Small intestine (tissue), 7 donors: ENCODE measurements at regions not wholly inside any gene's neighbourhood (a gene's known extent, or its start where the extent isn't known, plus 50 kb on each side); places are given as distances from the start of the nearest gene placed in this dataset.

Source experiments
- DNase-seq, 2 donors: peaks; one replicate each; pipeline versions ENCODE4 v3.0.0 to v3.0.0-alpha.2; 2013
- FAIRE-seq: peaks from 2 replicates; lab custom pipeline; 2012; peaks lifted over from hg19 to GRCh38; lab: Jason Lieb, UNC
- H3K27ac ChIP-seq, 3 donors: one replicate each; pipeline ENCODE4 v1.5.1; 2013; ENCODE audit warnings: low read length in 2 of 3, mild to moderate bottlenecking in 2 of 3, control low read depth in 1 of 3, inconsistent platforms in 1 of 3, low read depth in 1 of 3, moderate library complexity in 1 of 3
- H3K27me3 ChIP-seq, 3 donors: one replicate each; pipeline ENCODE4 v1.6.1; 2013; ENCODE audit warnings: low read length in 3 of 3, inconsistent platforms in 1 of 3; ENCODE audit not compliant: control insufficient read depth in 3 of 3, insufficient read depth in 3 of 3
- H3K36me3 ChIP-seq, 3 donors: one replicate each; pipeline ENCODE4 v1.6.1; 2013; ENCODE audit warnings: low read length in 3 of 3, inconsistent platforms in 1 of 3, low read depth in 1 of 3, mild to moderate bottlenecking in 1 of 3, moderate library complexity in 1 of 3; ENCODE audit not compliant: control insufficient read depth in 3 of 3, insufficient read depth in 2 of 3
- H3K4me1 ChIP-seq, 3 donors: one replicate each; pipeline ENCODE4 v1.6.1; 2013; ENCODE audit warnings: low read length in 2 of 3, inconsistent platforms in 1 of 3, low read depth in 1 of 3, mild to moderate bottlenecking in 1 of 3, moderate library complexity in 1 of 3; ENCODE audit not compliant: control insufficient read depth in 3 of 3, insufficient read depth in 2 of 3
- H3K4me3 ChIP-seq, 3 donors: one replicate each; pipeline ENCODE4 v1.5.1; 2013; ENCODE audit warnings: low read length in 3 of 3, control low read depth in 1 of 3, inconsistent platforms in 1 of 3, low read depth in 1 of 3, mild to moderate bottlenecking in 1 of 3, moderate library complexity in 1 of 3
- H3K9me3 ChIP-seq, 2 donors: one replicate each; pipeline ENCODE4 v1.6.1; 2013; ENCODE audit warnings: low read depth in 1 of 2, low read length in 1 of 2; ENCODE audit not compliant: control insufficient read depth in 2 of 2, insufficient read depth in 1 of 2
- WGBS, 3 donors: extraction: QIAGEN DNeasy Blood & Tissue Kit; methylation state at CpG; one replicate each; pipeline ENCODE4 v1.1.7; 2013; 5-methylcytosine and 5-hydroxymethylcytosine counted together
- donor health status: healthy with polysubstance abuse.
- donor health status: control.
- donor health status: control.
- donor health status: Bipolar disorder and iron deficiency.
- donor health status: healthy.

DNA sequence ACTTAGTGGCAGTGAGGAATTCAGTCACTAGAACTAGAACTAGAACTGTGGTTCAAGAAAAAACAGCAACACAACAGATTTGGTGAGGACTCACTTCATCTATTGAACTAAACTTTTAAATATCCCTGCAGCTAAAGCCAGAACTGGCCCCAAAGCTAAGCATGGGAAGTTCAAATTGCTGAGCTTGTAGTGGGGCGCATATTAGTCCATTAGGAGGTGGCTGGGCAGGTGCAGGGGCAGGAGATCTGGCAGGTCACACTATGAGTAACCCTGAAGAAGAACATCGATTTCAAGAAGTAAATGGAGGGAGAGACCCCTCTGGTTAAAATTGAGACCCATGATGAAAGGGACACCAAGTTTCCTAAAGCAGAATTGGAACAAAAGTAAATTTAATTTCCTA lies 73.8 kb upstream of the UBAC2 start:
- Histone ChIP-seq H3K4me3 (no peak overlapping the region), H3K36me3 (no peaks in the 10 kb centered on the region), H3K27me3 (peaks cover 0 to 9% (median 0%) of the 10 kb centered on the region in 3 donors), H3K4me1 (no peaks in the 10 kb centered on the region), H3K9me3 (peaks cover 0 to 4% of the 10 kb centered on the region in 2 donors), H3K27ac (no peak overlapping the region)
- FAIRE-seq (no peak), DNase-seq (no peak)
- WGBS, 3 donors, result 52 to 90% (median 62%) methylated on average over 2 of the region's 2 CpGs

DNA sequence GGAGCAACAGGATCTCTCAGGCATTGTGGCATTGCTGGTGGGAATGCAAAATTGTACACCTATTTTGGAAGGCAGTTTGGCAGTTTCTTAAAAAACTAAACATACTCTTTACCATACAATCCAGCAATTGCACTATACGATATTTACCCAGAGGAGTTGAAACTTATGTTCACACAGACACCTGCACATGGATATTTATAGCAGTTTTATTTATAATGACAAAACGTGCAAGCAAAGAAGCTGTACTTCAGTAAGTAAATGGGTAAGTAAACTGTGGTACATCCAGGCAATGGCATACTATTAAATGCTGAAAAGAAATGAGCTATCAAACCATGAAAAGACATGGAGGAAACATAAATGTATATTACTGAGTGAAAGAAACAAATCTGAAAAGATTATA lies 71.6 kb upstream of the UBAC2 start:
- Histone ChIP-seq H3K4me1 (no peaks in the 10 kb centered on the region), H3K27ac (no peak overlapping the region), H3K4me3 (no peak overlapping the region), H3K27me3 (peaks cover 0 to 5% (median 1%) of the 10 kb centered on the region in 3 donors), H3K9me3 (peaks cover 0 to 4% of the 10 kb centered on the region in 2 donors), H3K36me3 (no peaks in the 10 kb centered on the region)
- 51 to 68% (median 64%) methylated on average over 2 of the region's 2 CpGs for WGBS, 3 donors
- FAIRE-seq (no peak), DNase-seq (no peak)

DNA sequence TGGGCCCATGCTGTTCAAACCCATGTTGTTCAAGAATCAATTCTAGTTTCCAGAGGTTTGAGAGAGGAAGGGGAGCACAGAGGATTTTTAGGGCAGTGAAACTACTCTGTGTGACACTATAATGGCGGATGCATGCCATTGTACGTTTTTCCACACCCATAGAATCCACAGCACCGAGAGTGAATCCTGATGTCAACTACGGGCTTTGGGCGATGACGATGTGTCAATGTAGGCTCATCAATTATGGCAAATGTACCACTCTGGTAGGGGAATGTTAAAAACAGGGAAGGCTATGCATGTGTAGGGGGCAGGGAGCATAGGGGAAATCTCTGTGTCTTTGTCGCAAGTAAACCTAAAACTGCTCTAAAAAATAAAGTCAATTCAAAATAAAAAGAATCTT lies 70.7 kb upstream of the UBAC2 start:
- H3K4me3 ChIP-seq, result no peak overlapping the region
- FAIRE-seq (no peak), DNase-seq (no peak)
- 95 to 97% (median 96%) methylated on average over 7 of the region's 7 CpGs for WGBS, 3 donors
- H3K27ac ChIP-seq, result no peak overlapping the region
- H3K36me3 ChIP-seq, result no peaks in the 10 kb centered on the region
- H3K27me3 ChIP-seq, result peaks cover 0 to 5% (median 4%) of the 10 kb centered on the region in 3 donors
- no peaks in the 10 kb centered on the region for H3K4me1 ChIP-seq
- peaks cover 0 to 4% of the 10 kb centered on the region in 2 donors for H3K9me3 ChIP-seq

DNA sequence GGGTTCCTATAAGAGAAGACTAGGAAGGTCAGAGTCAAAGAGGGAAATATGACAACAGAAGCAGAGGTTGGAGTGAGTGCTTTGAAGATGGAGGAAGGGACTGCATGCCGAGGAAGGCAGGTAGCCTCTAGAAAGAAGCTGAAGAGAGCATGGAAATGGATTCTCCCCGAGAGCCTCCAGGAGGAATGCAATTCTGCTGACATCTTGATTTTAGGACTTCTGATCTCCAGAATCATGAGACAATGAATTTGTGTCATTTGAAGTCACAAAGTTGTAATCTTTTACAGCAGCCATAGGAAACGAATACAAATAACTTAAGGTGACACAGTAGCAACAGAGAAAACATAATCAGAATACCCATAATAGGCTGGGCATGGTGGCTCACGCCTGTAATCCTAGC lies 69.2 kb upstream of the UBAC2 start:
- Histone ChIP-seq H3K27me3 (peaks cover 0 to 5% (median 4%) of the 10 kb centered on the region in 3 donors), H3K27ac (no peak overlapping the region), H3K4me1 (no peaks in the 10 kb centered on the region), H3K4me3 (no peak overlapping the region), H3K9me3 (peaks cover 0 to 4% of the 10 kb centered on the region in 2 donors), H3K36me3 (no peaks in the 10 kb centered on the region)
- FAIRE-seq, result no peak
- WGBS, 3 donors, result 92 to 93% (median 93%) methylated on average over 4 of the region's 4 CpGs
- no peak for DNase-seq

DNA sequence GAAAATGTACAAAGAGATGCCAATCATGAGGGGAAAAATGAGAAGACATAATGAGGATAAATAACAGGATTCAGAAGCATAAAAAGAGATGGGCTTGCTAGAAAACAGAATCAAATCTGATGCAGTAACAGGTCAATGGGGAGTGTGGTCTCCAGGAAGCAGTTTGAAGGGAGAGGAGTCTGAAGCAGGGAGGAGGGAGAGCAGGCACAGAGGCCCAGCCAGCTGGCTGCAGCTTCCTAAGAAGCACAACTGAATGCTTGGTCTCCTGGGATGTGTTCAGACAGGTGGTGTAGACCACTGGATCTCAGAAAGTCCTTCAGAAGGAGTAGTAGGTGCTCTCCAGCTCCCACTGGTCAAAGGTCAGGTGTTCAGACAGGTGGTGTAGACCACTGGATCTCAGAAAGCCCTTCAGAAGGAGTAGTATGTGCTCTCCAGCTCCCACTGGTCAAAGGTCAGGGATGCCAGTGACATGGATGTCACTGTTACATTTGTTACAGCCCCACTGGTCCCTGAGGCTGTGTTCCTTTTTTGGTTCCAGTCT lies 68.3 kb upstream of the UBAC2 start:
- Histone ChIP-seq H3K4me1 (no peaks in the 10 kb centered on the region), H3K36me3 (no peaks in the 10 kb centered on the region), H3K4me3 (no peak overlapping the region), H3K27me3 (peaks cover 0 to 5% (median 4%) of the 10 kb centered on the region in 3 donors), H3K9me3 (peaks cover 0 to 4% of the 10 kb centered on the region in 2 donors), H3K27ac (no peak overlapping the region)
- FAIRE-seq (no peak), DNase-seq (no peak)

DNA sequence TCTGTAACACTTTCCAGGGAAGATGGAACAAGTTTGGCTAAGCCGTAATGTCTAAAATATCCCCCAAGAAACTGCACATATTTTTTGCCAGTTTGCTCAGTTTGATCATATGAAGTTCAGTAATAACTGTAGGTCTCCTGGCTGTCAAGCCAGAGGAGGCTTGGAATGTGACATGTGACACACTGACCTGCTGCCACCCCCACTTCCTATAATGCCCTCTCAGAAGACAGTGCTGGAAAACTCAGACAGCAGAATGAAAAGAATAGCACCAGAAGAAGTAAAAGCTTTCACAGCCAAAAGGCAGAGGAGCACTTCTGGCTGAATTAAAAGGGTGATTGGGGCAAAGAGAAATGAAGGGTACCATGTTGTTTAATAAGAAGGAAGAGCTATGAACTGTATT lies 67.4 kb upstream of the UBAC2 start:
- H3K27me3 ChIP-seq, result peaks cover 0 to 5% (median 4%) of the 10 kb centered on the region in 3 donors
- H3K9me3 ChIP-seq, result peaks cover 0 to 4% of the 10 kb centered on the region in 2 donors
- DNase-seq (no peak), FAIRE-seq (no peak)
- no peaks in the 10 kb centered on the region for H3K4me1 ChIP-seq
- no peak overlapping the region for H3K27ac ChIP-seq
- no peak overlapping the region for H3K4me3 ChIP-seq
- H3K36me3 ChIP-seq, result no peaks in the 10 kb centered on the region
- 95 to 100% (median 97%) methylated on average over 1 of the region's 1 CpG for WGBS, 3 donors

DNA sequence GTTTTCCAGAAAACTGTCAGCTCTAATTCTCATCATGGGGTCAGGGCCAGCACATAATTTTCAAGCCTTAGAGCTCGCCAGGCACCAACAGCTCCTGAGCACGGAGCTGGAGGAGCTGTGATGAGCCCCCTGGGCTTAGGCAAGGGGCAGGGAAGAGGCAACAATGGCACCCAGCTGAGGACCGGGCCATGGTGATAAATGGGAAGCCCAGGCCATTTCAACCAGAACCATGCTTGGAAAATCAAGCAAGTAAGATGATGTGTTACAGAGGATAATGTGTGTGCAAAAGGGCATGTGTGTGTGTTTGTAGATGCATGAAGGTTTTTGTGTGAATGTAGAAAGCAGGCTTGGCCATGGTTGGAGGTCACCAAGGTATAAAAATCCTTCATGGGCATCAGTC lies 66.8 kb upstream of the UBAC2 start:
- Histone ChIP-seq H3K36me3 (no peaks in the 10 kb centered on the region), H3K27ac (no peak overlapping the region), H3K27me3 (peaks cover 0 to 5% (median 4%) of the 10 kb centered on the region in 3 donors), H3K4me3 (no peak overlapping the region), H3K9me3 (peaks cover 0 to 4% of the 10 kb centered on the region in 2 donors), H3K4me1 (no peaks in the 10 kb centered on the region)
- DNase-seq, result no peak
- FAIRE-seq, result no peak
- WGBS, 3 donors, result 74 to 88% (median 87%) methylated on average over 3 of the region's 3 CpGs

DNA sequence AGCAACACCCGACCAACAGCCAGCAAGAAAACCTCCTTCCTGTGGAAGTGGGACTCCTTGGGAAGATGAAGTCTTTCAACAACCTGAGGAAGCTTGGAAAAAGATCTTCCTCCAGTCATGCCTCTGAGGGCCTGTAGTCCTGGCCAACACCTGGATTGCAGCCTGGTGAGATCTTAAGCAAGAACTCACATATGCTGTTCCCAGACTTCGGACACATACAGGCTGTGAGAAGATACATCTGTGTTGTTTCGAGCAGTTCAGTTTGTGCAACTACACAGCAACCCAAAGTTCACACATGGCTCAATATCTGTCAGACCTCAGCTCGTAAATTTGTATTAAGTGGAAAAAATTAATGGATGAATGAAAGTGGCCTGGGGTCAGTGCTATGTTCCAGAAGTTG lies 65.1 kb upstream of the UBAC2 start:
- no peaks in the 10 kb centered on the region for H3K36me3 ChIP-seq
- H3K27ac ChIP-seq, result no peak overlapping the region
- no peak overlapping the region for H3K4me3 ChIP-seq
- peaks cover 0 to under 1% of the 10 kb centered on the region in 2 donors for H3K9me3 ChIP-seq
- H3K27me3 ChIP-seq, result peaks cover 0 to 4% (median 0%) of the 10 kb centered on the region in 3 donors
- 70 to 79% (median 73%) methylated on average over 4 of the region's 4 CpGs for WGBS, 3 donors
- H3K4me1 ChIP-seq, result no peaks in the 10 kb centered on the region
- FAIRE-seq (no peak), DNase-seq (no peak)

DNA sequence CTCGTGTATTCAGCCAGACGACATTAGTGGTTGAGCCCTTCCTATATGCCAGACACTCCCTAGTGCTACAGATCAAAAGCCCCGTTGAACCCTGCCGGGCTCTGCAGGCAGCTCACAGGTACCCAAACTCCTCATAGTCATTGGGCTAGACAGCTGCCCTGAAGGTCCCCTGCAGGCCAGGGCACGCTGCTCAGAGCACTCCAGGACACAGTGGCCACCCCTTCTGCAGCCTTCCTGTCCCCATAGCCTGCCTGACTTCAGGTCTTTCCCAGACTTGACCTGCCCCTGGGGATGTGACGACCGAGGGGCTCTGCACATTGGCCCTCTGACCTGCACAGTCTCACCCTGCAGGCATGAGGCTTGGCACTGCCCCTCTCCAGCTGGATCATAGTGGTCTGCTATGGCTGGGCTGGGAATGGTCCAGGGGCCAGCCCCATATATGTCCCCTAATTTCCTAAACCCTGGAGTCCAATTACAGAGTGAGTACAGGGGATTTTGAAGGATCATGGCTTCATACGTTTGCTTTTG lies 64.2 kb upstream of the UBAC2 start:
- Histone ChIP-seq H3K27ac (no peak overlapping the region), H3K4me3 (no peak overlapping the region), H3K4me1 (no peaks in the 10 kb centered on the region), H3K9me3 (peaks cover 0 to 8% of the 10 kb centered on the region in 2 donors), H3K36me3 (no peaks in the 10 kb centered on the region), H3K27me3 (peaks cover 0 to 4% (median 0%) of the 10 kb centered on the region in 3 donors)
- WGBS, 3 donors, result 65 to 77% (median 75%) methylated on average over 8 of the region's 8 CpGs
- DNase-seq, result no peak
- FAIRE-seq, result no peak
